ENCODE measurements at regions not wholly inside any gene's neighbourhood (a gene's known extent, or its start where the extent isn't known, plus 50 kb on each side); places are given as distances from the start of the nearest gene placed in this dataset.
"Not testable (repeated sequence)": the region's sequence is repeated elsewhere in the genome, so short reads cannot be mapped to it uniquely, and the experiment has no call there.

DNA sequence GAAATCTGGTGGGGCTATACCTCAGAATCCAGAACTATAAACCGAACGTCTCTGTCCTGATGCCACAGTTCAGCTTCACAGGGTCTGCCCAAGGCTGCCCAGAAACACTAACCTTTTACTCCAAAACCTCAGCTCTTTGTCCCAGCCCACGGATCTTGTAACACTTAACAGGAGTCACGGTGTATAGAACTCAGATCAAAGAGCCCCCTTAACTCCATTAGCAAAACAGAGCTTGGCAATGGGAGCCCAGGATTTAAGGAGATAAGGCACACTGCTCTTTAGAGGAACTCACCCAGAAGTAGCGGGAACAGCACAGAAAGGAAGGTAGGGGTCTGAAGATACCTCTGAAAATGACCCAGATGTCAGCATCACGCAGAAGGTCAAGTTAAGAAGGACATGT lies 68.8 kb upstream of the SOX14 start:
- ChIA-PET POLR2A (no interaction called here), CTCF (no interaction called here)
- no peak for DNase-seq (ENCODE audit: low read depth, low spot score)
- H3K4me3 ChIP-seq (ENCODE audit: low read depth, low read length), result no peak overlapping the region
- TF ChIP-seq, protein P1, sequence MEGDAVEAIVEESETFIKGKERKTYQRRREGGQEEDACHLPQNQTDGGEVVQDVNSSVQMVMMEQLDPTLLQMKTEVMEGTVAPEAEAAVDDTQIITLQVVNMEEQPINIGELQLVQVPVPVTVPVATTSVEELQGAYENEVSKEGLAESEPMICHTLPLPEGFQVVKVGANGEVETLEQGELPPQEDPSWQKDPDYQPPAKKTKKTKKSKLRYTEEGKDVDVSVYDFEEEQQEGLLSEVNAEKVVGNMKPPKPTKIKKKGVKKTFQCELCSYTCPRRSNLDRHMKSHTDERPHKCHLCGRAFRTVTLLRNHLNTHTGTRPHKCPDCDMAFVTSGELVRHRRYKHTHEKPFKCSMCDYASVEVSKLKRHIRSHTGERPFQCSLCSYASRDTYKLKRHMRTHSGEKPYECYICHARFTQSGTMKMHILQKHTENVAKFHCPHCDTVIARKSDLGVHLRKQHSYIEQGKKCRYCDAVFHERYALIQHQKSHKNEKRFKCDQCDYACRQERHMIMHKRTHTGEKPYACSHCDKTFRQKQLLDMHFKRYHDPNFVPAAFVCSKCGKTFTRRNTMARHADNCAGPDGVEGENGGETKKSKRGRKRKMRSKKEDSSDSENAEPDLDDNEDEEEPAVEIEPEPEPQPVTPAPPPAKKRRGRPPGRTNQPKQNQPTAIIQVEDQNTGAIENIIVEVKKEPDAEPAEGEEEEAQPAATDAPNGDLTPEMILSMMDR (IDR thresholded peaks at IDR 0.05; ENCODE audit: insufficient read depth, low read length, missing control alignments), result no peak

DNA sequence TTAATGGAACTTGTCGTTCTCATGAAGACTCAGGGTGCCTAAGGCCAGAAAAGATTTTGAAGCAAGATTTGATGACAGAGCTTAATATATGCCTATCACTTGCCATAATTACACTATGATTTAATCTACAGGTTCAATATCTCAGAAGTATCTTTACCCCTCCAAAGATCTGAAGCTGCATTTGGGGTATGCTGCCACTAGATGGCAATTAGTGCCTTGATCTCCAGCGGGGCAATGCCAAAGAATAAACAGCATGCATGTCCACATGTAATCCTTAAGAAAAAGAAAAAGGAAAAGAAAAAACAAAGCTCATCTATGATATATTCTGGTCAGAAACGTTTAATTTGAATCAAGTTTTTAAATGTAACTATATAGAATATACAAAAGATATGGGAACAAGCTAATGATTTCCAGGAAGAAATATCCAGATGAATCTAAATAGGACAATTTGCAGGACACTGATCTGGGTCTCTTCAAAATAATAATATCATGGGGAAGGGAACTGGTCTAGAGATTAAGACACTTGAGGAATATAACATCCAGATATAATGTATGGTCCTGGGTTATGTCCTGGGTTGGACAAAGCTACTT lies 55.0 kb upstream of the SOX14 start:
- ChIA-PET CTCF (no interaction called here), POLR2A (no interaction called here)
- H3K4me3 ChIP-seq (ENCODE audit: low read depth, low read length), result no peak overlapping the region
- TF ChIP-seq, protein P1 (IDR thresholded peaks at IDR 0.05; ENCODE audit: insufficient read depth, low read length, missing control alignments), result no peak
- DNase-seq (ENCODE audit: low read depth, low spot score), result no peak

DNA sequence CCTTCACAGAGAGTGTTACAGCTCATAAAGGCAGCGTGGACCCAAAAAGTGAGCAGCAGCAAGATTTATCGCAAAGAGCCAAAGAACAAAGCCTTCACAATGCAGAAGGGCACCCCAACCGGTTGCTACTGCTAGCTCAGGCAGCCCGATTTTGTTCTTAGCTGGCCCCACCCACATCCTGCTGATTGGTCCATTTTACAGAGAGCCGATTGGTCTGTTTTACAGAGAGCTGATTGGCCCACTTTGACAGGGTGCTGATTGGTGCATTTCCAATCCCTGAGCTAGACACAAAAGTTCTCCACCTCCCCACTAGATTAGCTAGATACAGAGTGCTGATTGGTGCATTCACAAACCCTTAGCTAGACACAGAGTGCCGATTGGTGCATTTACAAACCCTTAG lies 50.1 kb upstream of the SOX14 start:
- H3K4me3 ChIP-seq (ENCODE audit: low read depth, low read length); POLR2A ChIA-PET; DNase-seq (ENCODE audit: low read depth, low spot score); CTCF ChIA-PET: not testable (repeated sequence)
